GM12872 (cell line): ENCODE measurements at regions not wholly inside any gene's neighbourhood (a gene's known extent, or its start where the extent isn't known, plus 50 kb on each side); places are given as distances from the start of the nearest gene placed in this dataset.

Source experiments
- CTCF ChIP-seq: IDR thresholded peaks from 3 replicates; pipeline ENCODE4 v1.5.1; 2011; ENCODE audit warnings: low read depth, mild to moderate bottlenecking, low read length, moderate library complexity; ENCODE audit not compliant: insufficient read depth

- no peak for TF ChIP-seq CTCF
Observed at GRCh38 chr9:90961375-90961774, 159.8 kb downstream of the SYK start.

- TF ChIP-seq CTCF = peak; percentile 23; the same call in 1 of the 3 replicates
Observed at GRCh38 chr9:90964101-90965020, 162.7 kb downstream of the SYK start.

- TF ChIP-seq CTCF = no peak
Observed at GRCh38 chr9:90965226-90966030, 163.8 kb downstream of the SYK start.

GRCh38 chr9:90966031-90966290, 164.3 kb downstream of the SYK start:
- TF ChIP-seq CTCF = no peak

GRCh38 chr9:90966480-90967144, 165.0 kb downstream of the SYK start:
- TF ChIP-seq CTCF = no peak

- TF ChIP-seq CTCF = no peak
Observed at GRCh38 chr9:90967145-90967538, 165.5 kb downstream of the SYK start.

GRCh38 chr9:90969021-90969675, 167.5 kb downstream of the SYK start:
- no peak for TF ChIP-seq CTCF
